Liver (tissue), 8 donors: ENCODE measurements at regions not wholly inside any gene's neighbourhood (a gene's known extent, or its start where the extent isn't known, plus 50 kb on each side); places are given as distances from the start of the nearest gene placed in this dataset.

ENCODE experiments used
- DNase-seq: peaks from one replicate; pipeline ENCODE4 v3.0.0-alpha.2; 2017; ENCODE audit warnings: low spot score
- H3K27ac ChIP-seq, 2 donors: one replicate each; pipeline ENCODE4 v1.7.0; 2013; ENCODE audit warnings: inconsistent platforms in 2 of 2, low read length in 2 of 2, control low read depth in 1 of 2, low read depth in 1 of 2, mild to moderate bottlenecking in 1 of 2
- H3K27me3 ChIP-seq, 4 donors: one replicate each; pipeline versions ENCODE4 v1.6.1 to v1.7.0; 2013; ENCODE audit warnings: low read length in 3 of 4, inconsistent platforms in 1 of 4, mild to moderate bottlenecking in 1 of 4, moderate library complexity in 1 of 4; ENCODE audit not compliant: control insufficient read depth in 4 of 4, insufficient read depth in 4 of 4
- H3K36me3 ChIP-seq, 4 donors: one replicate each; pipeline versions ENCODE4 v1.6.1 to v1.7.0; 2013; ENCODE audit warnings: low read length in 3 of 4, mild to moderate bottlenecking in 3 of 4, low read depth in 1 of 4, moderate library complexity in 1 of 4; ENCODE audit not compliant: control insufficient read depth in 4 of 4, insufficient read depth in 3 of 4
- H3K4me1 ChIP-seq, 4 donors: one replicate each; pipeline versions ENCODE4 v1.6.1 to v1.7.0; 2013; ENCODE audit warnings: low read length in 3 of 4, mild to moderate bottlenecking in 3 of 4, moderate library complexity in 1 of 4; ENCODE audit not compliant: control insufficient read depth in 4 of 4, insufficient read depth in 4 of 4
- H3K4me3 ChIP-seq, 3 donors: one replicate each; pipeline versions ENCODE4 v1.6.1 to v1.7.0; 2013; ENCODE audit warnings: low read length in 3 of 3, control low read depth in 1 of 3, low read depth in 1 of 3, mild to moderate bottlenecking in 1 of 3
- H3K9ac ChIP-seq, 2 donors: one replicate each; pipeline ENCODE4 v1.7.0; 2013; ENCODE audit warnings: low read length in 2 of 2, mild to moderate bottlenecking in 2 of 2, moderate library complexity in 2 of 2, control low read depth in 1 of 2, low read depth in 1 of 2
- H3K9me3 ChIP-seq, 4 donors: one replicate each; pipeline versions ENCODE4 v1.6.1 to v1.7.0; 2013; ENCODE audit warnings: low read length in 3 of 4; ENCODE audit not compliant: control insufficient read depth in 4 of 4
- ATF3 ChIP-seq: IDR thresholded peaks from 2 replicates; pipeline ENCODE4 v1.6.1; 2016; ENCODE audit warnings: antibody characterized with exemption
- EGR1 ChIP-seq, 2 donors: IDR thresholded peaks; 2 replicates each; pipeline ENCODE4 v1.6.1; 2016 to 2018; ENCODE audit warnings: antibody characterized with exemption in 2 of 2, low read depth in 2 of 2
- FOXA1 ChIP-seq: IDR thresholded peaks from 2 replicates; pipeline ENCODE4 v1.6.1; 2016; ENCODE audit warnings: antibody characterized with exemption
- FOXA2 ChIP-seq: IDR thresholded peaks from 2 replicates; pipeline ENCODE4 v1.6.1; 2016; ENCODE audit warnings: antibody characterized with exemption
- GABPA ChIP-seq, 2 donors: IDR thresholded peaks in 1 of 2; conservative IDR thresholded peaks in 1 of 2; 2 replicates each; pipeline ENCODE4 v1.6.1; 2016; ENCODE audit warnings: antibody characterized with exemption in 2 of 2, mild to moderate bottlenecking in 1 of 2, moderate library complexity in 1 of 2
- HNF4A ChIP-seq, 2 donors: conservative IDR thresholded peaks; 2 replicates each; pipeline ENCODE4 v1.6.1; 2016; ENCODE audit warnings: antibody characterized with exemption in 2 of 2, mild to moderate bottlenecking in 2 of 2
- HNF4G ChIP-seq: IDR thresholded peaks from 2 replicates; pipeline ENCODE4 v1.6.1; 2016; ENCODE audit warnings: antibody characterized with exemption
- JUND ChIP-seq, 2 donors: IDR thresholded peaks; 2 replicates each; pipeline ENCODE4 v1.6.1; 2016; ENCODE audit warnings: antibody characterized with exemption in 2 of 2
- MAX ChIP-seq: IDR thresholded peaks from 2 replicates; pipeline ENCODE4 v1.6.1; 2016; ENCODE audit warnings: antibody characterized with exemption
- NR2F2 ChIP-seq: IDR thresholded peaks from 2 replicates; pipeline ENCODE4 v1.6.1; 2016; ENCODE audit warnings: antibody characterized with exemption
- RAD21 ChIP-seq, 2 donors: IDR thresholded peaks; 2 replicates each; pipeline ENCODE4 v1.6.1; 2016; ENCODE audit warnings: antibody characterized with exemption in 2 of 2, mild to moderate bottlenecking in 2 of 2
- REST ChIP-seq: IDR thresholded peaks from 2 replicates; pipeline ENCODE4 v1.6.1; 2016; ENCODE audit warnings: antibody characterized with exemption, mild to moderate bottlenecking
- RXRA ChIP-seq, 2 donors: IDR thresholded peaks; 2 replicates each; pipeline ENCODE4 v1.6.1; 2017 to 2018; ENCODE audit warnings: antibody characterized with exemption in 2 of 2, mild to moderate bottlenecking in 1 of 2
- SP1 ChIP-seq: IDR thresholded peaks from 2 replicates; pipeline ENCODE4 v1.6.1; 2018; ENCODE audit warnings: antibody characterized with exemption, mild to moderate bottlenecking
- TAF1 ChIP-seq: conservative IDR thresholded peaks from 2 replicates; pipeline ENCODE4 v1.6.1; 2016; ENCODE audit warnings: antibody characterized with exemption, mild to moderate bottlenecking
- YY1 ChIP-seq: IDR thresholded peaks from 2 replicates; pipeline ENCODE4 v1.6.1; 2016; ENCODE audit warnings: antibody characterized with exemption, mild to moderate bottlenecking
- ZBTB33 ChIP-seq: IDR thresholded peaks from 2 replicates; pipeline ENCODE4 v1.6.1; 2016; ENCODE audit warnings: antibody characterized with exemption
- WGBS: extraction: QIAGEN DNeasy Blood & Tissue Kit; methylation state at CpG from one replicate; pipeline ENCODE4 v1.1.7; 2013; 5-methylcytosine and 5-hydroxymethylcytosine counted together
- TF ChIP-seq, protein P1 (sequence below): fragments of 150-350 bp; IDR thresholded peaks from 2 replicates; pipeline ENCODE4 v1.5.1; 2017; ENCODE audit warnings: improper control_type of control experiment, low read depth, low read length; ENCODE audit not compliant: missing input control
- donor health status: healthy.
- donor health status: healthy.
- donor health status: healthy.
- donor health status: healthy.
- donor health status: healthy.

DNA sequence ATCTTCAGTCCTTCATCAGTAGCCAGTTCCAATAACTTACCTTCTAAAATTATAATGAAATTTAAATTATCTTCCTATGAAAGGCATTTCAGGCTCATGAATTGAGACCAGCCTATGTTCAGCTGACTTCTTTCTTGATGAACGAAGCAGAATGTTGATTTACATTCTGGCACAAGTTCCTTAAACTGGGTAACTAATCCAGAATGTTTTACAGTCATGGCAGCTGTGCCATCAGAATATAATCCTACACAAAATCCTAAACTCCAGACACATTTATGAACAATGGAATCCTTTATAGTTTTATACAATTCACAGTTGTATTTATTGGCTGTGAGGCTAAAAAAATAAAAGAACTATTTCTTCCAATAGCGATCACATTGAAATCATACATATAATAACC is 97.3 kb upstream of the CPM start:
- no peak overlapping the region for H3K9ac ChIP-seq
- no peak overlapping the region for H3K27ac ChIP-seq
- H3K4me3 ChIP-seq: no peak overlapping the region
- no peaks in the 10 kb centered on the region for H3K9me3 ChIP-seq
- no peaks in the 10 kb centered on the region for H3K27me3 ChIP-seq
- H3K4me1 ChIP-seq: peaks cover 0 to 3% (median 0%) of the 10 kb centered on the region in 4 donors
- no peaks in the 10 kb centered on the region for H3K36me3 ChIP-seq
- no peak for DNase-seq
- TF ChIP-seq FOXA1 (no peak), NR2F2 (no peak), ZBTB33 (no peak), RXRA (IDR thresholded peaks at IDR 0.05) (no peak), MAX (no peak)
- 94% methylated on average over 2 of the region's 2 CpGs for WGBS

DNA sequence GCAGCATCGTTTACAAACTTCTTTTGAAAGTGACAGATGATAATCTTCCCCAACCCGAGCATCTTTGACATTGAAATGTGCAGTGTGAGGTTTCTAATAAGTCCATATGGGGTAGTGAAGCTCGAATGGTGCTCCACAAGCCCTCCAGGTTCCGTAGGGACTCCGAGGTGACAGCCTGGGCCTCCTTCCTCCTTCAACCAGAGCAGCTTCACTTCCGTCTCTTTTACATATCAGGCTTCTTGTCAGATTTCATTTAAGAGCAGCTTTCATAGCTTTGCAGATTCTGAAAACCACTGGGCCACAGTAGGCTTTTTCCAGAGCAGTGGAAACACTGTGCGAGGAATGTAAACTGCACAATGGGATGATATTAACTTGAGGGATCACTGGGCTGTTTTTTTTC is 103.6 kb upstream of the CPM start:
- WGBS: 86% methylated on average over 7 of the region's 7 CpGs
- H3K4me1 ChIP-seq: peaks cover 0 to 14% (median 7%) of the 10 kb centered on the region in 4 donors
- H3K36me3 ChIP-seq: no peaks in the 10 kb centered on the region
- H3K9me3 ChIP-seq: no peaks in the 10 kb centered on the region
- H3K27ac ChIP-seq: peak overlapping the region in 1 of 2 donors; percentile 19
- no peak for DNase-seq
- H3K9ac ChIP-seq: no peak overlapping the region
- TF ChIP-seq MAX (no peak), NR2F2 (no peak), SP1 (no peak), HNF4G (no peak), RAD21 (IDR thresholded peaks at IDR 0.05) (no peak), JUND (IDR thresholded peaks at IDR 0.05) (no peak), HNF4A (conservative IDR thresholded peaks at IDR 0.05) (no peak), EGR1 (IDR thresholded peaks at IDR 0.05; ENCODE audit: low read depth in 2 of 2) (no peak), FOXA1 (no peak), FOXA2 (no peak), RXRA (IDR thresholded peaks at IDR 0.05) (no peak), ATF3 (no peak), YY1 (no peak), ZBTB33 (no peak), REST (no peak), TAF1 (no peak), GABPA (IDR thresholded peaks at IDR 0.05 in 1 of 2, conservative IDR thresholded peaks at IDR 0.05 in 1 of 2) (no peak)
- TF ChIP-seq, protein P1, sequence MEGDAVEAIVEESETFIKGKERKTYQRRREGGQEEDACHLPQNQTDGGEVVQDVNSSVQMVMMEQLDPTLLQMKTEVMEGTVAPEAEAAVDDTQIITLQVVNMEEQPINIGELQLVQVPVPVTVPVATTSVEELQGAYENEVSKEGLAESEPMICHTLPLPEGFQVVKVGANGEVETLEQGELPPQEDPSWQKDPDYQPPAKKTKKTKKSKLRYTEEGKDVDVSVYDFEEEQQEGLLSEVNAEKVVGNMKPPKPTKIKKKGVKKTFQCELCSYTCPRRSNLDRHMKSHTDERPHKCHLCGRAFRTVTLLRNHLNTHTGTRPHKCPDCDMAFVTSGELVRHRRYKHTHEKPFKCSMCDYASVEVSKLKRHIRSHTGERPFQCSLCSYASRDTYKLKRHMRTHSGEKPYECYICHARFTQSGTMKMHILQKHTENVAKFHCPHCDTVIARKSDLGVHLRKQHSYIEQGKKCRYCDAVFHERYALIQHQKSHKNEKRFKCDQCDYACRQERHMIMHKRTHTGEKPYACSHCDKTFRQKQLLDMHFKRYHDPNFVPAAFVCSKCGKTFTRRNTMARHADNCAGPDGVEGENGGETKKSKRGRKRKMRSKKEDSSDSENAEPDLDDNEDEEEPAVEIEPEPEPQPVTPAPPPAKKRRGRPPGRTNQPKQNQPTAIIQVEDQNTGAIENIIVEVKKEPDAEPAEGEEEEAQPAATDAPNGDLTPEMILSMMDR: no peak
- no peak overlapping the region for H3K4me3 ChIP-seq
- no peaks in the 10 kb centered on the region for H3K27me3 ChIP-seq
